Ishikawa (cell line): ENCODE measurements at regions not wholly inside any gene's neighbourhood (a gene's known extent, or its start where the extent isn't known, plus 50 kb on each side); places are given as distances from the start of the nearest gene placed in this dataset.

Experiments used
- CEBPB ChIP-seq: IDR thresholded peaks from 2 replicates; pipeline ENCODE4 v1.6.1; 2012
- CREB1 ChIP-seq: IDR thresholded peaks from 2 replicates; pipeline ENCODE4 v1.6.1; 2012; ENCODE audit warnings: low read depth
- EGR1 ChIP-seq: IDR thresholded peaks from 2 replicates; pipeline ENCODE4 v1.6.1; 2012
- EP300 ChIP-seq: IDR thresholded peaks from 2 replicates; pipeline ENCODE4 v1.6.1; 2012; ENCODE audit warnings: borderline replicate concordance
- FOXM1 ChIP-seq: IDR thresholded peaks from 2 replicates; pipeline ENCODE4 v1.6.1; 2012; ENCODE audit warnings: low read depth, borderline replicate concordance
- MAX ChIP-seq: IDR thresholded peaks from 2 replicates; pipeline ENCODE4 v1.6.1; 2012
- NFIC ChIP-seq: IDR thresholded peaks from 2 replicates; pipeline ENCODE4 v1.6.1; 2012
- RAD21 ChIP-seq: IDR thresholded peaks from 2 replicates; pipeline ENCODE4 v1.6.1; 2012; ENCODE audit warnings: low read depth
- REST ChIP-seq: IDR thresholded peaks from 2 replicates; pipeline ENCODE4 v1.6.1; 2012; ENCODE audit warnings: low read depth, mild to moderate bottlenecking
- TAF1 ChIP-seq: IDR thresholded peaks from 2 replicates; pipeline ENCODE4 v1.6.1; 2012; ENCODE audit warnings: low read depth, mild to moderate bottlenecking
- TCF12 ChIP-seq: IDR thresholded peaks from 2 replicates; pipeline ENCODE4 v1.6.1; 2012; ENCODE audit warnings: low read depth
- TEAD4 ChIP-seq: IDR thresholded peaks from 2 replicates; pipeline ENCODE4 v1.6.1; 2012
- USF1 ChIP-seq: IDR thresholded peaks from 2 replicates; pipeline ENCODE4 v1.6.1; 2012
- YY1 ChIP-seq: IDR thresholded peaks from 2 replicates; pipeline ENCODE4 v1.6.1; 2012; ENCODE audit warnings: low read depth
- ZBTB7A ChIP-seq: IDR thresholded peaks from 2 replicates; pipeline ENCODE4 v1.6.1; 2012; ENCODE audit warnings: low read depth

- TF ChIP-seq TEAD4 = no peak
- no peak for TF ChIP-seq ZBTB7A
- TF ChIP-seq TAF1 = no peak
- TF ChIP-seq USF1 = no peak
- TF ChIP-seq CREB1 = no peak
- no peak for TF ChIP-seq RAD21
- TF ChIP-seq TCF12 = no peak
- no peak for TF ChIP-seq CEBPB
These were observed 423.3 kb upstream of the THRB start for GRCh38 chr3:24917908-24918307.

DNA sequence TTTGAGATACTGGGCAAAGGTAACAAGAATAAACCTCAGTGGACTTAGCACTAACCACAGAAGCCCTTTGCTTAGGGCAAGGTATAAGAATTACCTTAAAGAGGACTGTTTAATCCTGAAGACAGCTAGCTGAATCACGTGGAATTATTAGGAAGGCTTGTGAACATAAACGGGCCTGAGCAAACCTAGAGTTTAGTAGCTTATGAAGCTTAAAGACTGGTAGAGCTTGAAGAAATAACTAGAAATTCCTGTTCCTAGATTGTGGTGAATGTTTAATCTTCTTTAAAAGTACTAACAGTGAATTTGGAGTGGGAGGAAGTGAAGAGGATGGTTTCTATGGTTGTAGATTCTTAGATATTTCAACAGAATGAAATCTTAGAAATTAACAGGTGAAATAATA lies 428.9 kb upstream of the THRB start:
- no peak for TF ChIP-seq NFIC
- no peak for TF ChIP-seq TCF12
- TF ChIP-seq MAX = no peak
- TF ChIP-seq FOXM1 = no peak
- no peak for TF ChIP-seq ZBTB7A
- no peak for TF ChIP-seq CREB1
- no peak for TF ChIP-seq EGR1
- no peak for TF ChIP-seq YY1
- no peak for TF ChIP-seq TEAD4
- TF ChIP-seq RAD21 = no peak
- no peak for TF ChIP-seq REST
- no peak for TF ChIP-seq EP300
- no peak for TF ChIP-seq USF1
- no peak for TF ChIP-seq CEBPB
- no peak for TF ChIP-seq TAF1

- TF ChIP-seq CREB1 (no peak), USF1 (no peak), EP300 (no peak), EGR1 (no peak), YY1 (no peak), MAX (no peak), RAD21 (no peak), REST (no peak), TAF1 (no peak), CEBPB (no peak), NFIC (no peak), TEAD4 (no peak), ZBTB7A (no peak), FOXM1 (no peak), TCF12 (no peak)
These were observed 434.9 kb upstream of the THRB start for GRCh38 chr3:24929521-24929920.

DNA sequence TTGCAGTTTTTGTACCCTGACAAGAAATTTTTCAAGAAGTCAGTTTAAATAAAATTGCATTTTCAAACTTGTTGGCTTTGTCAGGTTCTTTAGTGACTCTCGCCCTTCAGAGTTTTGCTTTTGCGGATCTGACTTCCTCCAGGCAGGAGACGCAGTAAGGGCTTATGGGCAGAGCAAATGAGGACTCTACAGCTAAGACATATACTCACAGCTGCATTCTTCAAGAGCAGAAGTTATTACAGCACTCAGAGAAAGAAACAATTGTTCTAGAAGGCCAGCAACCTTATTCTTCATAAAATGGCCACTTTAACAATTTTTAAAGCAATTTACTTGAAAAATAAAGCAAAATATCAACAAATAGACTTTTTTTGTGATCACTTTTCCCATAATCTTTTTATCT lies 438.8 kb upstream of the THRB start:
- no peak for TF ChIP-seq ZBTB7A
- TF ChIP-seq YY1 = no peak
- TF ChIP-seq USF1 = no peak
- TF ChIP-seq EP300 = no peak
- no peak for TF ChIP-seq MAX
- no peak for TF ChIP-seq RAD21

DNA sequence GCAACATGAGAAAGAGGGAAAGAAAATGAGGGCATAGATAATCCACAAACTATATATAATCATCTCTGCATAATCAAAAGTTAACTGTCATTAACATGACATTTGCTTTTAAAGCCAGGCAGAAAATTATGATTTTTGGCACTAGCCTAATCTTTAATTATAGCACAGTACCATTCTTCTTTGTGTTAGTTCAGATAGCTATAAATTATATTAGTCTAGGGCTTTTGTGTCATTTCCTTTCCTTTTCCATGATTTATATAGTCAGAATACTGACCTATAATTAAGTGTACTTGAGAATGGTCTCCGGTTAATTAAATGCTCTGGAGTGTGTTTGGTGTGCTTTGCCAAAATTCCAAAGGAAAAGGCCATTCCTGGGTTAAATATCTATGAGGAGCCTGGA lies 441.9 kb upstream of the THRB start:
- TF ChIP-seq REST (no peak), NFIC (peak; percentile 44; the same call in 1 of the 2 replicates)
